GM23248 (cell line): ENCODE measurements at regions not wholly inside any gene's neighbourhood (a gene's known extent, or its start where the extent isn't known, plus 50 kb on each side); places are given as distances from the start of the nearest gene placed in this dataset.

Source experiments
- DNase-seq: peaks from one replicate; pipeline ENCODE4 v3.0.0-alpha.2; 2015
- H2AFZ ChIP-seq: fragments of 200-600 bp; sonication (generic); 2 replicates; pipeline ENCODE4 v1.6.1; 2016; ENCODE audit warnings: antibody characterized with exemption
- H3F3A ChIP-seq: fragments of 200-600 bp; sonication (generic); 2 replicates; pipeline ENCODE4 v1.6.1; 2016; ENCODE audit warnings: mild to moderate bottlenecking, antibody characterized with exemption, mixed run types; ENCODE audit not compliant: insufficient read depth
- H3K27ac ChIP-seq: fragments of 200-600 bp; sonication (generic); 2 replicates; pipeline ENCODE4 v1.5.1; 2016; ENCODE audit warnings: mild to moderate bottlenecking
- H3K27me3 ChIP-seq: fragments of 200-600 bp; sonication (generic); replicated peaks from 2 replicates; pipeline ENCODE4 v1.6.1; 2016; ENCODE audit warnings: mild to moderate bottlenecking; ENCODE audit not compliant: insufficient read depth
- H3K36me3 ChIP-seq: fragments of 200-600 bp; sonication (generic); 2 replicates; pipeline ENCODE4 v1.6.1; 2016; ENCODE audit warnings: low read depth, mild to moderate bottlenecking
- H3K4me1 ChIP-seq: fragments of 200-600 bp; sonication (generic); 2 replicates; pipeline ENCODE4 v1.6.1; 2016; ENCODE audit warnings: mild to moderate bottlenecking; ENCODE audit not compliant: insufficient read depth
- H3K4me2 ChIP-seq: fragments of 200-600 bp; sonication (generic); one replicate; pipeline ENCODE4 v1.6.1; 2016; ENCODE audit warnings: mild to moderate bottlenecking; ENCODE audit not compliant: unreplicated experiment
- H3K4me3 ChIP-seq: fragments of 200-600 bp; sonication (generic); 2 replicates; pipeline ENCODE4 v1.5.1; 2016; ENCODE audit warnings: mild to moderate bottlenecking
- H3K79me2 ChIP-seq: fragments of 200-600 bp; sonication (generic); 2 replicates; pipeline ENCODE4 v1.6.1; 2016; ENCODE audit warnings: mild to moderate bottlenecking; ENCODE audit not compliant: insufficient read depth
- H3K9ac ChIP-seq: fragments of 200-600 bp; sonication (generic); 2 replicates; pipeline ENCODE4 v1.6.1; 2016; ENCODE audit warnings: mild to moderate bottlenecking
- H3K9me2 ChIP-seq: fragments of 200-600 bp; sonication (generic); 2 replicates; pipeline ENCODE4 v1.6.1; 2016; ENCODE audit warnings: mixed run types, mild to moderate bottlenecking, moderate library complexity; ENCODE audit not compliant: insufficient read depth
- H3K9me3 ChIP-seq: fragments of 200-600 bp; sonication (generic); one replicate; pipeline ENCODE4 v1.6.1; 2017; ENCODE audit warnings: low read depth
- H4K20me1 ChIP-seq: fragments of 200-600 bp; sonication (generic); 2 replicates; pipeline ENCODE4 v1.6.0; 2016; ENCODE audit not compliant: insufficient read depth
- EZH2 ChIP-seq: fragments of 200-600 bp; sonication (generic); IDR thresholded peaks from 2 replicates; pipeline ENCODE4 v1.6.1; 2018; ENCODE audit warnings: antibody characterized with exemption, mild to moderate bottlenecking; ENCODE audit not compliant: insufficient read depth, poor library complexity, severe bottlenecking
- EZH2phosphoT487 ChIP-seq: fragments of 200-600 bp; sonication (generic); IDR thresholded peaks from 2 replicates; pipeline ENCODE4 v1.6.1; 2018; ENCODE audit warnings: antibody characterized with exemption, moderate library complexity, mild to moderate bottlenecking, low read depth; ENCODE audit not compliant: insufficient read depth
- WGBS, 2 experiments: methylation state at CpG; one replicate each; pipeline ENCODE4 v1.1.6; 2015 to 2017; ENCODE audit warnings: low lambda C conversion rate in 2 of 2, low coverage in 1 of 2; ENCODE audit errors: missing lambda C conversion rate in 2 of 2; 5-methylcytosine and 5-hydroxymethylcytosine counted together
- in situ Hi-C: fragments of 300-500 bp; cut with MboI; formaldehyde crosslinking; loops from 2 replicates; pipeline ENCODE4 v1.15.0; 2020

DNA sequence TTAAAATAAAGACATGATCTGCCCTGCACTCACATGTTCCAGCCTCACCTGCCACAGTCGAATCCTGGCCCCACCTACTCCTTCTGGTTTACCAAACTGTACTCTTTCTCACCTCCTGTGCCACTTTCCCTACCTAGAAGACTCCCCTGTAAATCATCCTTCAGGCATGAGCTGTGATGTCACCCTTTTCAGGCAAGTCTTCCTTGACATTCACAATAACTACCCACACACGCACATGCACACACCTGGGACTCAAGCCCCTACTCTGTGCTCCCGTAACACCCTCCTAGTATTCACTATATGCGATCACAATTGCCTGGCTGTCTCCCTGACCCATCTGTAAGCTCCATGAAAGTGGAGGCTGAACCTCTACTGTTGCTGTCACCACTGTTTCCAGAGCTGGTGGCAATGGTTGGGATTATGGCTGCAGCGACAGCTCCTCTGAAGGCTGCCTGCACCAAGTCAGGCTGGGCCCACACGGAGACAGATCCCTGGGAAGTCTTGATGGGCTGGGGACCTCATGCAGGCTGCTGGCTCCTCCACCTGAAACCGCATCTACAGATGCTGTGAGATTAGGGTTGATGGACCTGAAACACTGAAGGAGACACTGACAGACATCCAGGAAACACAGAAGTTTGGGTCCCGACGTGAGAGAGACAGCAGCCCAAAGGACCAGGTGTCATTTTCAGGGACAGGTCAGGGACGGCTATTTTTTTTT lies 611.1 kb downstream of the UQCRFS1 start:
- H3K9ac ChIP-seq: no peak overlapping the region
- no peak for TF ChIP-seq EZH2
- TF ChIP-seq EZH2phosphoT487: no peak
- no peaks in the 10 kb centered on the region for H3K36me3 ChIP-seq
- no peaks in the 10 kb centered on the region for H3K4me1 ChIP-seq
- H2AFZ ChIP-seq: no peak overlapping the region
- no peak for DNase-seq
- H3K9me3 ChIP-seq: no peaks in the 10 kb centered on the region
- no peaks in the 10 kb centered on the region for H3K79me2 ChIP-seq
- no peak overlapping the region for H3K27ac ChIP-seq
- H3K9me2 ChIP-seq: no peaks in the 10 kb centered on the region
- H3F3A ChIP-seq: no peaks in the 10 kb centered on the region
- no peaks in the 10 kb centered on the region for H4K20me1 ChIP-seq
- no peaks in the 10 kb centered on the region; the same call in 1 of the 2 replicates for H3K27me3 ChIP-seq
- no peak overlapping the region for H3K4me3 ChIP-seq
- in situ Hi-C loops: no loop called here
- H3K4me2 ChIP-seq: no peak overlapping the region
- WGBS, 2 experiments: 12 to 15% methylated on average over 10 of the region's 10 CpGs

- no peak for DNase-seq
- TF ChIP-seq EZH2phosphoT487: no peak
- TF ChIP-seq EZH2: no peak
- Histone ChIP-seq H3K4me2 (no peak overlapping the region), H3K9me2 (no peaks in the 10 kb centered on the region), H3K9me3 (no peaks in the 10 kb centered on the region), H3K4me1 (no peaks in the 10 kb centered on the region), H3K36me3 (no peaks in the 10 kb centered on the region), H3K79me2 (no peaks in the 10 kb centered on the region), H4K20me1 (no peaks in the 10 kb centered on the region), H3F3A (no peaks in the 10 kb centered on the region), H3K27me3 (no peaks in the 10 kb centered on the region; the same call in 1 of the 2 replicates), H3K4me3 (no peak overlapping the region), H3K9ac (no peak overlapping the region), H3K27ac (no peak overlapping the region), H2AFZ (no peak overlapping the region)
- in situ Hi-C loops: no loop called here
- WGBS, 2 experiments: 10 to 13% methylated on average over 3 of the region's 3 CpGs
These were observed 614.1 kb downstream of the UQCRFS1 start for GRCh38 chr19:28598861-28599260.

- H3K27me3 ChIP-seq: no peaks in the 10 kb centered on the region; the same call in 1 of the 2 replicates
- no peaks in the 10 kb centered on the region for H3K4me1 ChIP-seq
- H3K36me3 ChIP-seq: no peaks in the 10 kb centered on the region
- H3K9me3 ChIP-seq: no peaks in the 10 kb centered on the region
- H3K9ac ChIP-seq: no peak overlapping the region
- WGBS, 2 experiments: 24 to 29% methylated on average over 12 of the region's 12 CpGs
- no peak overlapping the region for H2AFZ ChIP-seq
- H3K4me2 ChIP-seq: no peak overlapping the region
- in situ Hi-C loops: no loop called here
- no peak overlapping the region for H3K27ac ChIP-seq
- no peaks in the 10 kb centered on the region for H4K20me1 ChIP-seq
- no peak for DNase-seq
- no peaks in the 10 kb centered on the region for H3K79me2 ChIP-seq
- H3K9me2 ChIP-seq: no peaks in the 10 kb centered on the region
- H3K4me3 ChIP-seq: no peak overlapping the region
- no peak for TF ChIP-seq EZH2
- no peak for TF ChIP-seq EZH2phosphoT487
- H3F3A ChIP-seq: no peaks in the 10 kb centered on the region
These were observed 616.3 kb downstream of the UQCRFS1 start for GRCh38 chr19:28596561-28597071.

GRCh38 chr19:28595722-28596480 lies 617.0 kb downstream of the UQCRFS1 start:
- Histone ChIP-seq H3K27ac (no peak overlapping the region), H3K9me3 (no peaks in the 10 kb centered on the region), H3K79me2 (no peaks in the 10 kb centered on the region), H3K27me3 (no peaks in the 10 kb centered on the region; the same call in 1 of the 2 replicates), H3K4me2 (no peak overlapping the region), H3K4me1 (no peaks in the 10 kb centered on the region), H3F3A (no peaks in the 10 kb centered on the region), H3K9me2 (no peaks in the 10 kb centered on the region), H3K36me3 (no peaks in the 10 kb centered on the region), H4K20me1 (no peaks in the 10 kb centered on the region), H3K9ac (no peak overlapping the region), H2AFZ (no peak overlapping the region), H3K4me3 (no peak overlapping the region)
- TF ChIP-seq EZH2: no peak
- TF ChIP-seq EZH2phosphoT487: no peak
- in situ Hi-C loops: no loop called here
- 13 to 15% methylated on average over 4 of the region's 4 CpGs for WGBS, 2 experiments
- DNase-seq: no peak
